GM21447 (cell line): ENCODE measurements at regions not wholly inside any gene's neighbourhood (a gene's known extent, or its start where the extent isn't known, plus 50 kb on each side); places are given as distances from the start of the nearest gene placed in this dataset.
"Not testable (repeated sequence)": the region's sequence is repeated elsewhere in the genome, so short reads cannot be mapped to it uniquely, and the experiment has no call there.

Experiments
- ATAC-seq: cut with Tn5 transposase; IDR thresholded peaks from one replicate; pipeline ENCODE4 v1.9.1; 2021; ENCODE audit not compliant: unreplicated experiment

DNA sequence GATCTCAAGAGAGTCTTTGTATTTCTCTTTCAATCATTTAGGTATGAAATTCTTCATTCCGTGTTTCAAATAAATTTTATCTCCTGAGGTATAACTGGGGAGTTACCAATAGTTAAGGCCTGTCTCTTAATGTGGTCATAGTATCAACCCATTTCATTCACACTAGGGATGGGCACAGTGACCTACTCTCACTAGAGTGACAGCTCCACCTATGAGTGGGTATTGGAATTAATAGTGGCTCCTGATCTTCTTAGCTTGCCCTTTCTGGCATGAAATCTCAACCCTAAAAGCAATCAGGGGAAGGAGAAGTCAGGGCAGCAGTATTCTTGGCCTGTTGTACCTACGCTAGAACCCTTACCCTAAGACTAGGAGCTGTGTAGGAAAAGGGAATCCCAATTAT is 507.7 kb downstream of the FAM181B start:
- no peak for ATAC-seq

DNA sequence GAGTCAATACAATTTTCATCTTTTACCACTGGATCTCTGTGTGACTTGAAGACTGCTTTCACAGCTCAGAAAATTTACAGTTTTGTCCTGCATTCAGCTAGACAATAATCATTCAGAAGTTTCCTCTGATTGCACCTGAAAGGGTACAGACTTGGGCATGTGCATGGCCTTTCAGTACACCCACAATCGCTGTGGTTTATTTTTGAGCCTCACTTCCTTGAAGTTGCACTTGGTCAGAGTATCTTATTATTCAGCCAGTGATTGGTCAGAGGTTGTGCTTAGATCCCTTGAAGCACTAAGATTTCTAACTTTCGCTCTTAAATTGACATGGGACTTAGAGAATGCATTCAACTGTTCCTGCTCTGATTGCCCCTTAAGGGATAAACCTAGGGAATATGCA is 508.2 kb downstream of the FAM181B start:
- no peak for ATAC-seq

DNA sequence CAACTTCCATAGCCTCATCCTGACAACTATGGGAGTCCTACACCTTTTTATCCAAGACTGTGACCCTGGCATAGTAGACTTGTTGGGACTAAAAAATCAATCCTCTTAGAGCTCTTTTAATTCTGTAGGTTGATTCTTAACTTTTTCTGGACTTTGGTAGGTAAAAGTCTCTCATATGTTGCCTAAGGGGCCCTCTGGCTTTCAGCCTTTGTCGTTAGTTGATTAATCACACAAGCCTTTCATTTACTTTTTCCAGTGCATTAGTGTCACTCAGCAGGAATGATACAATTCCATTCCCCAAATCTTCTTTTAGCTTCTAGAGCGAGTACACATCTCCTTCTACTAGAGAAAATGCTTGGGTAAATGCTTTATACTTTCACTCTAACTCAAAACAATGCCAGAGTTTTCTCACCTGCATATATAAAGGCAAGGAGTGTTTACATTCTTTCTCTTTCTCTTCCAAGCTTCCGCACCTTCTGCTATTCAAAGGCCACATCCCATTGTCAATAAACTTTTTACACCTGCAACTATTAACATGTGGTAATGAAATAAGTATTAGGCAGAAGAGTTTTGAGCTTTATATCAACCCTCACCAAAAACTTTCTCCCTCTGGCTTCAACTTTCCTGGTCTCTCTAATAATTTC is 516.6 kb downstream of the FAM181B start:
- ATAC-seq: no peak

DNA sequence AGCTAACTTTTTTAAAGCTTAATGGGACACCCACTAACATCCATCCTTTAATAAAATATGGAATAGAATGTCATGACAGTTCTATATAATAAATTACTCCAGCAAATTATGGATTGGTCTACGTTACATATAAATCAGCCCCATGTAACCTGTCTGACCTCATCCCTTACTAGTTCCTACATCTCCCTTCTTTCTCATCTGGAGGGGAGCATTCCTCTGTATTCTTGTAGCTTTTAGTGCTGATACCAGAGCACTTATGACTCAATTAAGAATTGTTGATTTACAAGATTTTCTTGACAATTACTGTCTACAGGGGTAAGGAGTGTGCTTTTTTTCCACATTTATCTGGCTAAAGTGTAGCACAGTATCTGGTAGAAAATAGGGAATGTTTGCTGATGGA is 523.7 kb downstream of the FAM181B start:
- ATAC-seq: no peak

DNA sequence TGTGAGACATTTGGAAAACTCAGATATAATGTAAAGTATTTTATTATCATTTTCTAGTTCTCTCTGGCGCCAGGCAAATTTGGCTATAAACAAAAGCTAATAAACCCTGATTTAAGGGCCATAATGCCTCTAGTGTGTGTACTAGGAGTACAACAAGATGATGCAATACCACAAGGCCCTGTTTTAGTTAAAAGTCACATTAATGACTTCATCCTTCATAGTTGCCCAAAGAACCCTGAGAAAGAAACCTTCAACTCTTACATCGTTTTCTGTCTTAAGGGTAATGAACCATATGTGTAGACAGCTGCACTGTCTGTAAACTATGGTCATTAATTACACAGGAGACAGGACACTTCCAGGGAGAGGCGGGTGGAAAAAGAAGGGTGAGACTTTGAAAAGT is 538.4 kb downstream of the FAM181B start:
- no peak for ATAC-seq

DNA sequence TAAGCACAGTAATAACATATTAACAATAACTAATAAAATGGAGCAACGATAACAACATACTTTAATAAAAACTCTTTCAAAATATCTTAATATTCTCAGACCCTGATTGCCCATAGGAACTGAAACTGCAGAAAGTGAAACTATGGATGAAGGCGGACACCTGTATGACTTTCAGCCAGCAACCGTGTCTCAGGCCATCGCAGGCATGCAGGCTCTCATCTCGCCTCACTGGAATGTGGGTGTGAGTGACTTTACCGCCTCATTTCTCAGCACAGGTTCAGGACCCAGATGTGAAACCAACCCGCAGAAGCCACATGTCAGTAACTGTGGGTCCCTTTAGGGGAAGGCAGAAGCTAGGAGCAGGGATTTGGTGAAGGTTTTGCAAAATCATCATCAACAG is 539.1 kb downstream of the FAM181B start:
- no peak for ATAC-seq

DNA sequence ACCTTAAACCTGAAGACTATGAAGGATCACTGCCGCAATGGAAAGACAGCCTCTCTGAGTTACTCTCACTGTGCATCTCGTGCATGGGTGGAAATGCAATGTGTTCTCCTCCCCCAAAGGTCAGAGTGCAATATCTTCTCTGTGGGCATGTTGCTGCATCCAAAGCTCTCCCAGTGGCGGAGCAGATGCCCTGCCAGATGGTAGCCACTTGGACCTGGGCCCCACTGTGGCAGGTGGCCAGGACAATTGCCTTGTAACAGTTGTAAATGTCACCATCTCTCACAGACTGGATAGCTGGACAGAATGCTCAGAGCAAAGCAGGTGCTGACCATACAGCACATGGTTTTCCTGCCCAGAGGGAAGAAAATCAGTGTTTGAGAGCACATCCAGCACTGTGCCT is 542.0 kb downstream of the FAM181B start:
- no peak for ATAC-seq

DNA sequence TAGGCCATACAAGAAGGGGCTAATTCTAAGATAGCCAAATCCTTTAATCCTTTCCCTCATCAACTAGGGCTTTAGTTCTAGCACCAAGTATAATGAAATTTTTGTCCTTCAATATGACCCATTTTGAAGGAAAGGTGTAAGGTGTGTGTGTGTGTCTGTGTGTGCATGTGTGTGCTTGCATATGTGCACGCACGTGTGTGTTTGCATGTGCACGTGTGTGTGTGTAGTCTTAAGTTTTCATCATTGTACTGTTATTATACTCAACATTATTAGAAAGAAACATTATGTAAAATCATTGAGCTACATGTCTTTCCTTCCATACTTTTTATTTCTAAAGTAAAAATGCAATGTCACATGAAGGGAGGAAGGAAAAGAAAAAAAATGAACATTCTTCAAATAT is 547.7 kb downstream of the FAM181B start:
- no peak for ATAC-seq

DNA sequence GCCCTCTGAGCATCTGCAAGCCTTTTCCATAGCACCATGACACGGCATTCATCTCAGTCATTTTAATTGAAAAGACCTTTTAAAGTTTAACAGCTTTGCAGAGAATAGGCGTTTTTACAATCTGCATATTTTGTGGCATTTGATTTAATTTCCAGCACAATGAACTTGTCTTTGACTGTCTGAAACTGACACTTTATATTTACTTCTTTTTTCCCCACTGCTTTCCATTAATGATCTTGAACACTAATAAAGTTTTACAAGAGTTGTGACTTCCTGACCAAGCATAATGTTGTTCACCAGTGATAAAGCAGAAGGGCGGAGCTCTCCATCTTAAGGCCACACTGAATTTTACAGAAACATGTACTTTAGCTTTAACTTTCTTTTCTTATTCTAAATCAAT is 548.7 kb downstream of the FAM181B start:
- ATAC-seq: no peak

DNA sequence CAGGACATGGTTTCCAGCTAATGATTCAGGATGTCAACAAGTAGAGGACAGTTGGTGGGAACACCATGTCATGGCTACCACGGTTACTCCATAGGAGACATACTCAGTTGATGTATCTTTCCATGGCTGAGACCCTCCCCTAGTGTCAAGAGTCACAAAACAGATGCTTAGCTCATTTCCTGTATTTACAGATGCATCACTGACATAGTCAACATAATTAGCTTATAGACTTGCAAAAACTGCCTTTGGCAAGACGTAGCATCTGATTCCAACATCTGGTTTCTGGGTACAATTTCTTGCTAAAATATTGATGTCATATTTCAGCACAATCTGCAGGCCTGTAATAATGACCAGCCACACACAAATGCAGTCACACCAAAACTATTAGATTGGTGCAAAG is 550.3 kb downstream of the FAM181B start:
- no peak for ATAC-seq

DNA sequence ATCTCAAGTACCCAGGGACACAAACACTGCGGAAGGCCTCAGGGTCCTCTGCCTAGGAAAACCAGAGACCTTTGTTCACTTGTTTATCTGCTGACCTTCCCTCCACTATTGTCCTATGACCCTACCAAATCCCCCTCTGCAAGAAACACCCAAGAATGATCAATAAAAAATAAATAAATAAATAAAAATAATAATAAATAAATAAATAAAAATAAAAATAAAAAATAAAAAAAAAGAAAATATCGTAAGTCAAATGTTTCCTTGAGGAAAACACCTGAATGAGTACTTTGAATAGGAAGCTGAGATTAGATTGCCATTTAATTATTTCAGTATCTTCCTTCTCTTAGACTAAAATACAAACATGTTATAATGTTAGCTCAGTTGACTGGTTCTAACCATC is 551.0 kb downstream of the FAM181B start:
- ATAC-seq: not testable (repeated sequence)

DNA sequence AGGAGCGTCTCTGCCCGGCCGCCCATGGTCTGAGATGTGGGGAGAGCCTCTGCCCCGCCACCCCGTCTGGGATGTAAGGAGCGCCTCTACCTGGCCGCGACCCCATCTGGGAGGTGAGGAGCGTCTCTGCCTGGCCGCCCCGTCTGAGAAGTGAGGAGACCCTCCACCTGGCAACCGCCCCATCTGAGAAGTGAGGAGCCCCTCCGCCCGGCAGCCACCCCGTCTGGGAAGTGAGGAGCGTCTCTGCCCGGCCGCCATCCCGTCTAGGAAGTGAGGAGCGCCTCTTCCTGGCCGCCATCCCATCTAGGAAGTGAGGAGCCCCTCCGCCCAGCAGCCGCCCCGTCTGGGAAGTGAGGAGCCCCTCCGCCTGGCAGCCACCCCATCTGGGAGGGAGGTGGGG is 551.9 kb downstream of the FAM181B start:
- not testable (repeated sequence) for ATAC-seq

DNA sequence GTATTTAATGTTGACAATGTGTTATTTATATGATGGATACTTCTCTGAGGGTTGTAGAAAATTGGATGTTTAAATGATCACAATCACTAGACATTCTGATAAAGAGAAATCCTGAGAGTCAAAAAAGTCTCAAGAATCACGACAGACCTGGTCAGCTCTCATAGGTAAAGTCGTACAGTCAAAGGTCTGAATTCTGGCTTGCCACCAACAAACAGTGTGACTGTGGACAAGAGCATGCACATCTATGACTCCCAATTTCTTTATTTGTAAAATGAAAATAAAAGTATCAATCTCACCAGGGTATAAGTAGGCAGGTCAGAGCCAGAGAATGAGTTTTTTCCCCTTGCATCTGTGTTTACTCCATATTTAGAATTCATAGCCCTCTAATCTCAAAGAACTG is 556.7 kb downstream of the FAM181B start:
- ATAC-seq: no peak

DNA sequence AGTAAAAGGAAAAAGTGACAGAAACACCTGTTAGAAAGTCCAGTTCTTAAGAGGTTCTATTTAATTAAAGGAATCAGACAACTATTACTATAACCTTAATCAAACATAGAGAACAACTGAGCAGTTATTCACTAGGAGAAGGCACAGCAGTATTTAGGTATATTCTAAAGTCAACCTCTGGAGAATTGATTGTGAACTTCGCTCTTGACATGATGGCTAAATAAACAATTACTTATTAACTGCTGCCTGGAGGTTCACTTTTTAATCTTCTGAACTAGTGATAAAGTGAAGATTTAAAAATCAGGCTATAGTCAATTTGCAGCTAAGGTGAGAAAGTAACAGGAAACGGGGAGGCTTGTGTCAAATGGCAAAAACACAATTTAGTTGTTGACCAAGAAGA is 557.3 kb downstream of the FAM181B start:
- ATAC-seq: no peak

DNA sequence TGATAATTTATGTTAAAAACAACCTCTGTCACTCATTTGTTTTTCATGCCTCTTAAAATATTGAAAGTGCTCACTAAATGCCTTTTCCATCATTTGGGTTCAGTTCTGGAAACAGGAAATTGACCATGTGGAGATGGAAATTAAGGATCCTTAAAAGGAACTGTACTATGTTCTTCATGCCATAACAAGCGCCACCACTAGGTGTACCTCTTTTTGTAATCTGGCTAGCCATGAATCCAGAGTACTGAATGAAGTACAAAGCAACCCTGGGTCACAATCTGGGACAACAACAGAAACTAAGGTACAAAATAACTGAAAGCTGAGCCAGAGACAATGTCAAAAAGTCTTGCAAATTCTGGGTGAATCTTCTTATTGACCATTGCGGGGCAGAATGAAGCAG is 559.1 kb downstream of the FAM181B start:
- no peak for ATAC-seq

DNA sequence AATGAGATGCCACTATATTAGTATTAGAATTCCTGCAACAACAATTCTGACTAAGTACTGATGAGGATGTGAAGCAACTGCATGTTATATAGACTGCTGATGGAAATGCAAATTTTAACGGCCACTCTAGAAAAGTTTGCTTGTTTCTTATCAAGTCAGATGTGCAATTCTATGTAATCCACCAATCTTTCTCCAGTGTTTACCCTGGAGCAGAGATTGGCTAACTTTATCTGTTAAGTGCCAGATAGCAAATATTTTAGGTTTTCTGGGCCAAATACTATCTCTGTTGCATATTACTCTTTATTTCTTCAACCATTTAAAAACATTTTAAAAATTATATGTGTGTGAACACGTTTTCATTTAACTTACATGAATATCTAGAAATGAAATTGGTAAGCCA is 586.9 kb downstream of the FAM181B start:
- ATAC-seq: no peak

DNA sequence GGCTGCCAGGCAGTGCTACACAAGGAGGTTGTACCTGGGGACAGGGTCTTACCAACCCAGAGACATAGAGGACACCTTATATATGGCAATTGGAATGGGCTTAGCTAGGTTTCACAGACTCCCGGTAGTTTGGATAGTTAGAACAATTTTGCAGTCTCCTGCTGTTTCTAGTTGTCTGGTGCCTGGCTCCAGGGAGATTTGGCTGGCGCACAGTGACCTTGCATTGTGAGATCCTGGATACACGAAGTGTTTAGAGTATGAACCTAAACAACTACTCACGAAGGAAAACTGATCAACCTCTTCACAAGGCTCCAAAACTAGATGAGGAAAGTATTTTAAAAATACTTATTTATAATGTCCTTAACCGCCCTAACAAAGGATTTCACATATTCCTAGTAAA is 614.7 kb downstream of the FAM181B start:
- no peak for ATAC-seq

DNA sequence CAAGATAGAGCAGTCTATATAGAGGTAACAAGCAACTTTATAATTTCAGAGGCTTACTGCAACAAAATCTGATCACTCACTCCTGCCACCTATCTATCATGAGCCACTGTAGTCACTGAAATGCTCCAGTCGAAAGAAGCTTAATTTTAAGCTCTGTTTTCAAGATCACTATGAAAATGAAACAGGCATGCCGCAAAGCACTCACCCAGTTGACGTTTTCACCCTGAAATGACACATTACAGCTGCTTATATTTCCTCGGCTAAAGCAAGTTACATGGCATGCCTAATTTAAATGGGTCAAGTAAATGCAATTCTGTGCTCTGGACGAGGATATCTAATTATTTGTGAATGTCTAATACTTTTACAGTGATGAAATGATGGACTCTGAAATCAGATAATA is 616.3 kb downstream of the FAM181B start:
- no peak for ATAC-seq

DNA sequence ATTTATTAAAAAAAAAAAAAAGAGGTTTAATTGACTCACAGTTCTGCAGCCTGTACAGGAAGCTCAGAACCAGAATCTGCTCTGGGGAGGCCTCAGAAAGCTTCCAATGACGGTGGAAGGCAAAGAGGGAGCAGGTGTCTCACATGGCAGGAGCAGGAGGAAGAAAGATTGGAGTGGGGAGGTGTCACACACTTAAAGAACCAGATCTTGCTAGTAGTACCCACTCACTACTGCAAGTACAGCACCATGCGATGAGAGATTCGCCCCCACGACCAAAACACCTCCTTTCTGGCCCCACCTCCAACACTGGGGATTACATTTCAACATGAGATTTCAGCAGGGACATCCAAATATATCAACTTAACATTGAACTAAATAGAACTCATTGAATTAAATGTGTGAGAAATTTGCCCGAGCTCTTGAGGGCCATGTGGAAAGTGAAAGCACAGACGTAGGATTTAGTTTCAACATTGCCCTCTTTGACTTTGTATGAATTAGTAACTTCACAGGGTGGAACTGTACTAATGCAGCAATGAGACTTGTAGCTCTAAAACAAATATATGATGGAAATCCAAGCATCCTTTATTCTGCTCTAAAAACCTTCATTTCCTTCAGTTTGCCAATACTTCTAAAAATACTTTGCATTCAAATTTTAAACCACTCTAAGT is 628.2 kb downstream of the FAM181B start:
- no peak for ATAC-seq

DNA sequence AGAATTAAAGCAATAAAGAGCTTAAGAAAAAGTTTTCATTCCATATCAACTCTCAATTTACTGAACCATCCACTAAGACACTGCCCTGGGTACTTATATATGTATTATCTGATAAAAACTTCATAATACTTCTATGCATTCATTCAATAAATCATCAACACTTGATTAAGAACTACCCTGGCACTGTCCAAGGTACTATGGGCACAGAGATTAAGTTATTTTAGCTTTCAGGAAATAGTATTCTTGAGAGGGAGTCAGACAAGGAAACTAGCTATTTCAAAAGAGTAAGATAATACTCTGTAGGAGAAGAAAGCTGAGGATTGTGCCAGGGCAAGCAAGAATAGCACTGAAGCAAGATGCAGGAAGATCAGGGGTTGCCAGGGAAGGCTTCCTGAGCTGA is 640.8 kb downstream of the FAM181B start:
- no peak for ATAC-seq

DNA sequence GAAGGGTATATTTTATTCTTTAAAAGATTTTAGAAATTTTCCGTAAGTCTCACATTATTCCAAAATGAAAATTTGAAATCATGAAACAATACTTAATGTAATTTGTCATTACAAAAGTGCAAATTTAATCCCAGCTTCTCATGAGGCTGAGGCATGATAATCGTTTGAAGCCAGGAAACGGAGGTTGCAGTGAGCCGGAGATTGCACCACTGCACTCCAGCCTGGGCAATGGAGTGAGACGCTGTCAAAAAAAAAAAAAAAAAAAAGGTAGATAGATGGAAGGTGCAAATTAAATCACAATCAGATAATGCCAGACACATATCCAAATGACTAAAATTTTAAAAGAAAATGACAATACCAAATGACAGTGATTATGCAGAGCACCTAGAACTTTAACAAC is 644.2 kb downstream of the FAM181B start:
- ATAC-seq: no peak

DNA sequence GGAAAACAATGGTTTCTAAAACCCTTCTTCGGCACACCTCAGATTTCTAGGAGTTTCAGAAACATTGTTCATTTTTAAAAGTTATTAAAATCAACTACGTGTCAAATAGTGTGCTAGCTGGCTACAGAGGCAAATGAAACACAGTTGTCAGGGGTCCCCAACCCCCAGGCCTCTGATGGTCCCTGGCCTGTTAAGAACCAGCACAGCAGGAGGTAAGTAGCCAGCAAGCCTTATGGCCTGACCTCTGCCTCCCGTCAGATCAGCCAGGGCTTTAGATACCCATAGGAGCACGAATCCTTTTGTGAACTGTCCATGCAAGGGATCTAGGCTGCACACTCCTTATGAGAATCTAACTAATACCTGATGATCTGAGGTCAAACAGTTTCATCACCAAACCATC is 648.2 kb downstream of the FAM181B start:
- ATAC-seq: no peak

DNA sequence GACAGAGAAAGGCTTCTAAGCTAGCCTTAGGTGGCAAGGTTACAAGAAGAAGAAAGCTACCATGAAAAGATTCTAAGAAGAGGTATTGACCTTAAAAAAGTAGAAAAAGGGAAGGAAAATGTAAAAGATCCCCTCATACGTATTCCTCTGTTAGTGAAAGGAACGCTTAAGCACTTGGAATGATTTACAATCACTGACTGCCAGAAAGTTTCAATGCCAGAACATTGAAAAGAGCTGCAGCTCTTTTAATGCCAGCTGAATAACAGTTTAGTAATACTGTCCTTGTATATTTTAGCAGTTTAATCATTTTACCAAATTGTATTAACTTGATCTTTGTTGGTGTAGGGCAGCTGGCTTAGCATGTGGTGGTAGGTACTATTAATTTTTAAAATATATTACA is 650.7 kb downstream of the FAM181B start:
- ATAC-seq: no peak
